Trophoblast cell (in vitro differentiated cells and primary cell): ENCODE measurements at regions not wholly inside any gene's neighbourhood (a gene's known extent, or its start where the extent isn't known, plus 50 kb on each side); places are given as distances from the start of the nearest gene placed in this dataset.
"Not testable (repeated sequence)": the region's sequence is repeated elsewhere in the genome, so short reads cannot be mapped to it uniquely, and the experiment has no call there.

Experiments used
- DNase-seq, 2 donors: peaks; one replicate each; pipeline ENCODE4 v3.0.0-alpha.2; 2016
- H2AFZ ChIP-seq: 2 replicates; pipeline ENCODE4 v1.6.1; 2013; ENCODE audit warnings: low read length, moderate library complexity, mild to moderate bottlenecking; ENCODE audit not compliant: insufficient read depth, poor library complexity
- H2AK5ac ChIP-seq: 2 replicates; pipeline ENCODE4 v1.6.1; 2013; ENCODE audit warnings: mild to moderate bottlenecking, low read length
- H2BK120ac ChIP-seq: 2 replicates; pipeline ENCODE4 v1.6.1; 2013; ENCODE audit warnings: low read length, mild to moderate bottlenecking, moderate library complexity; ENCODE audit not compliant: insufficient read depth, poor library complexity
- H2BK12ac ChIP-seq: 2 replicates; pipeline ENCODE4 v1.6.1; 2013; ENCODE audit warnings: mild to moderate bottlenecking, low read length, moderate library complexity
- H2BK5ac ChIP-seq: 2 replicates; pipeline ENCODE4 v1.6.1; 2013; ENCODE audit warnings: low read length, low read depth, moderate library complexity, mild to moderate bottlenecking; ENCODE audit not compliant: poor library complexity
- H3K14ac ChIP-seq: 2 replicates; pipeline ENCODE4 v1.6.1; 2013; ENCODE audit warnings: mild to moderate bottlenecking, low read length
- H3K18ac ChIP-seq: 2 replicates; pipeline ENCODE4 v1.6.1; 2013; ENCODE audit warnings: mild to moderate bottlenecking, low read length
- H3K23ac ChIP-seq: 2 replicates; pipeline ENCODE4 v1.6.1; 2013; ENCODE audit warnings: low read length
- H3K27ac ChIP-seq: 2 replicates; pipeline ENCODE4 v1.5.1; 2013; ENCODE audit warnings: low read depth, mild to moderate bottlenecking, inconsistent platforms, low read length, moderate library complexity
- H3K27me3 ChIP-seq: 2 replicates; pipeline ENCODE4 v1.6.1; 2013; ENCODE audit warnings: inconsistent platforms, mild to moderate bottlenecking, low read length, moderate library complexity; ENCODE audit not compliant: insufficient read depth
- H3K36me3 ChIP-seq, 2 experiments: 1 replicate in 1 of 2; 2 replicates in 1 of 2; pipeline ENCODE4 v1.6.1; 2013; ENCODE audit warnings: low read length in 2 of 2, mild to moderate bottlenecking in 2 of 2, moderate library complexity in 1 of 2; ENCODE audit not compliant: insufficient read depth in 2 of 2, control insufficient read depth in 1 of 2
- H3K4ac ChIP-seq: 2 replicates; pipeline ENCODE4 v1.6.1; 2013; ENCODE audit warnings: low read depth, mild to moderate bottlenecking, low read length, moderate library complexity
- H3K4me1 ChIP-seq, 2 experiments: 1 replicate in 1 of 2; 2 replicates in 1 of 2; pipeline ENCODE4 v1.6.1; 2013; ENCODE audit warnings: low read length in 2 of 2, mild to moderate bottlenecking in 2 of 2, moderate library complexity in 1 of 2; ENCODE audit not compliant: insufficient read depth in 2 of 2, control insufficient read depth in 1 of 2
- H3K4me2 ChIP-seq: 2 replicates; pipeline ENCODE4 v1.6.1; 2013; ENCODE audit warnings: inconsistent platforms, mild to moderate bottlenecking, low read length, moderate library complexity
- H3K4me3 ChIP-seq: 2 replicates; pipeline ENCODE4 v1.5.1; 2013; ENCODE audit warnings: mild to moderate bottlenecking, low read depth, low read length, inconsistent platforms
- H3K79me1 ChIP-seq: one replicate; pipeline ENCODE4 v1.6.1; 2013; ENCODE audit warnings: low read length
- H3K79me2 ChIP-seq: 2 replicates; pipeline ENCODE4 v1.6.1; 2013; ENCODE audit warnings: low read length, mild to moderate bottlenecking; ENCODE audit not compliant: control insufficient read depth, insufficient read depth, poor library complexity
- H3K9ac ChIP-seq: 2 replicates; pipeline ENCODE4 v1.6.1; 2013; ENCODE audit warnings: mild to moderate bottlenecking, low read length
- H3K9me3 ChIP-seq: 2 replicates; pipeline ENCODE4 v1.6.1; 2013; ENCODE audit warnings: low read depth, mild to moderate bottlenecking, control low read depth, inconsistent platforms, low read length; ENCODE audit not compliant: insufficient read depth
- H4K12ac ChIP-seq: 2 replicates; pipeline ENCODE4 v1.6.1; 2013; ENCODE audit warnings: low read depth, mild to moderate bottlenecking, low read length, moderate library complexity
- H4K8ac ChIP-seq: 2 replicates; pipeline ENCODE4 v1.6.1; 2013; ENCODE audit warnings: low read depth, mild to moderate bottlenecking, low read length, moderate library complexity
- H4K91ac ChIP-seq: one replicate; pipeline ENCODE4 v1.6.1; 2013; ENCODE audit warnings: low read depth, mild to moderate bottlenecking, low read length, moderate library complexity
- WGBS: extraction: QIAGEN DNeasy Blood & Tissue Kit; methylation state at CpG from one replicate; pipeline ENCODE4 v1.1.7; 2013; ENCODE audit warnings: missing lambda C conversion rate; ENCODE audit not compliant: insufficient read length, insufficient coverage; ENCODE audit errors: extremely low coverage; 5-methylcytosine and 5-hydroxymethylcytosine counted together

GRCh38 chr6:67904735-67905134, 730.3 kb upstream of the ADGRB3 start:
- H3K23ac ChIP-seq, H2BK12ac ChIP-seq, H2BK5ac ChIP-seq, H2BK120ac ChIP-seq, H3K36me3 ChIP-seq, H4K8ac ChIP-seq, DNase-seq, H3K14ac ChIP-seq, H3K4ac ChIP-seq, H3K27ac ChIP-seq, H3K4me2 ChIP-seq, H3K27me3 ChIP-seq, H3K79me2 ChIP-seq, H4K91ac ChIP-seq, H3K18ac ChIP-seq, H3K4me3 ChIP-seq, H3K9me3 ChIP-seq, H3K9ac ChIP-seq, H3K4me1 ChIP-seq, H3K79me1 ChIP-seq, H4K12ac ChIP-seq, H2AK5ac ChIP-seq, H2AFZ ChIP-seq: not testable (repeated sequence)

GRCh38 chr6:67898875-67899274, 736.2 kb upstream of the ADGRB3 start:
- no peak for DNase-seq
- Histone ChIP-seq H2AFZ (no peak overlapping the region), H2BK5ac (no peak overlapping the region), H3K4me3 (no peak overlapping the region), H3K79me2 (no peaks in the 10 kb centered on the region), H3K23ac (no peak overlapping the region), H3K27ac (no peak overlapping the region), H3K9me3 (no peaks in the 10 kb centered on the region), H3K79me1 (no peaks in the 10 kb centered on the region), H2AK5ac (no peak overlapping the region), H4K8ac (no peak overlapping the region), H3K27me3 (no peaks in the 10 kb centered on the region), H3K14ac (no peak overlapping the region), H4K12ac (no peak overlapping the region), H3K4me1 (no peaks in the 10 kb centered on the region), H2BK12ac (no peak overlapping the region), H3K4ac (no peak overlapping the region), H2BK120ac (no peak overlapping the region), H4K91ac (no peak overlapping the region), H3K36me3 (no peaks in the 10 kb centered on the region), H3K9ac (no peak overlapping the region), H3K18ac (no peak overlapping the region), H3K4me2 (no peak overlapping the region)
- no CpG with 5 or more reads among the region's 1 CpG for WGBS

DNA sequence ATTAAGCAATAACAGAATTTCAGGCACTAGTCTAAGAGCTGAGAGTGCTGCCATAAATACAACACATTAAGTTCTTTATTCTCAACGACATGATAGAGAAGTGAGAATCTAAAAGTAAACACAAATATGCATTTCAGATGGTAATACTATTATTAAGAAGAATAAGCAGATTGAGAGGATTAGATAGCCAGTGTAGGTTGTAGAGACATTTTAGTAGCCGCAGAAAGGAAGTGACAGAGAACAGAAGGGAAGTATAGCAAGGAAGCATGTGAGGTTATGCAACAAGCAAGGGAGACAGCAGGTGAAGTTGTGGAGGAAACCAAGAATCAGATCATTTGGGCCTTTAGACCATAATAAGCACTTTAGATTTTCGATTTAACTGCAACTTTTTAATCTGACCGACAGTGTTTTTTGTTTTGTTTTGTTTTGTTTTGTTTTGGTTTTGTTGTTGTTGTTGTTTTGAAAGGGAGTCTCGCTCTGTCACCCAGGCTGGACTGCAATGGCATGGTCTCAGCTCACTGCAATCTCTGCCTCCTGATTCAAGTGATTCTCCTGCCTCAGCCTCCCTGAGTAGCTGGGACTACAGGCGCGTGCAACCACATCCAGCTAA, 737.0 kb upstream of the ADGRB3 start:
- Histone ChIP-seq H3K79me2 (no peaks in the 10 kb centered on the region), H2AFZ (no peak overlapping the region), H3K4me2 (no peak overlapping the region), H3K4ac (no peak overlapping the region), H2BK12ac (no peak overlapping the region), H3K9me3 (no peaks in the 10 kb centered on the region), H3K4me1 (no peaks in the 10 kb centered on the region), H2AK5ac (no peak overlapping the region), H4K91ac (no peak overlapping the region), H2BK5ac (no peak overlapping the region), H3K4me3 (no peak overlapping the region), H3K27ac (no peak overlapping the region), H3K18ac (no peak overlapping the region), H3K36me3 (no peaks in the 10 kb centered on the region), H2BK120ac (no peak overlapping the region), H4K8ac (no peak overlapping the region), H3K9ac (no peak overlapping the region), H3K14ac (no peak overlapping the region), H3K23ac (no peak overlapping the region), H4K12ac (no peak overlapping the region), H3K27me3 (no peaks in the 10 kb centered on the region), H3K79me1 (no peaks in the 10 kb centered on the region)
- no CpG with 5 or more reads among the region's 7 CpGs for WGBS
- no peak for DNase-seq

GRCh38 chr6:67896476-67896875, 738.6 kb upstream of the ADGRB3 start:
- H2BK120ac ChIP-seq = no peak overlapping the region
- no peak overlapping the region for H3K23ac ChIP-seq
- no peak overlapping the region for H3K4me3 ChIP-seq
- H3K4me2 ChIP-seq = no peak overlapping the region
- H2BK5ac ChIP-seq = no peak overlapping the region
- H3K79me1 ChIP-seq = no peaks in the 10 kb centered on the region
- H2AFZ ChIP-seq = no peak overlapping the region
- DNase-seq = no peak
- no peaks in the 10 kb centered on the region for H3K36me3 ChIP-seq
- H3K9ac ChIP-seq = no peak overlapping the region
- H4K8ac ChIP-seq = no peak overlapping the region
- H3K27me3 ChIP-seq = no peaks in the 10 kb centered on the region
- H3K4ac ChIP-seq = no peak overlapping the region
- no peaks in the 10 kb centered on the region for H3K9me3 ChIP-seq
- no peak overlapping the region for H2BK12ac ChIP-seq
- no peak overlapping the region for H4K12ac ChIP-seq
- no CpG with 5 or more reads among the region's 1 CpG for WGBS
- H3K27ac ChIP-seq = no peak overlapping the region
- H3K14ac ChIP-seq = no peak overlapping the region
- no peak overlapping the region for H3K18ac ChIP-seq
- no peak overlapping the region for H4K91ac ChIP-seq
- H3K79me2 ChIP-seq = no peaks in the 10 kb centered on the region
- H3K4me1 ChIP-seq = no peaks in the 10 kb centered on the region
- H2AK5ac ChIP-seq = no peak overlapping the region
